Esophagus muscularis mucosa (tissue), 4 donors: ENCODE measurements at regions not wholly inside any gene's neighbourhood (a gene's known extent, or its start where the extent isn't known, plus 50 kb on each side); places are given as distances from the start of the nearest gene placed in this dataset.

Experiments used
- DNase-seq: peaks from one replicate; pipeline ENCODE4 v3.0.0-alpha.2; 2017; ENCODE audit errors: extremely low spot score
- H3K27ac ChIP-seq, 4 donors: fragments of 200-600 bp; sonication (generic); replicated peaks in 1 of 4; 1 replicate in 3 of 4; 2 replicates in 1 of 4; pipeline ENCODE4 v1.5.1; 2016 to 2019; ENCODE audit warnings: mild to moderate bottlenecking in 1 of 4
- H3K27me3 ChIP-seq, 4 donors: fragments of 200-600 bp; sonication (generic); one replicate each; pipeline versions ENCODE4 v1.5.1 to v1.6.0; 2016 to 2019
- H3K36me3 ChIP-seq, 4 donors: fragments of 200-600 bp; sonication (generic); one replicate each; pipeline ENCODE4 v1.5.1; 2016 to 2019
- H3K4me1 ChIP-seq, 4 donors: fragments of 200-600 bp; sonication (generic); one replicate each; pipeline ENCODE4 v1.5.1; 2016 to 2019
- H3K4me3 ChIP-seq, 4 donors: fragments of 200-600 bp; sonication (generic); 1 replicate in 2 of 4; 2 replicates in 2 of 4; pipeline ENCODE4 v1.5.1; 2016 to 2019; ENCODE audit warnings: mild to moderate bottlenecking in 4 of 4, moderate library complexity in 1 of 4
- H3K9me3 ChIP-seq, 4 donors: fragments of 200-600 bp; sonication (generic); 1 replicate in 3 of 4; 2 replicates in 1 of 4; pipeline ENCODE4 v1.5.1; 2016 to 2019
- CTCF ChIP-seq, 3 experiments: fragments of 200-600 bp in 2 of 3; fragments of 450-650 bp in 1 of 3; sonication (generic) in 2 of 3; IDR thresholded peaks; one replicate each; pipeline ENCODE4 v1.5.1; 2017 to 2019; ENCODE audit warnings: antibody characterized with exemption in 3 of 3, mild to moderate bottlenecking in 2 of 3, moderate library complexity in 1 of 3
- EP300 ChIP-seq: sonication (generic); formaldehyde crosslinking; IDR thresholded peaks from one replicate; pipeline ENCODE4 v1.6.1; 2017; ENCODE audit warnings: antibody characterized with exemption
- POLR2A ChIP-seq: fragments of 450-650 bp; IDR thresholded peaks from one replicate; pipeline ENCODE4 v1.6.1; 2017; ENCODE audit warnings: antibody characterized with exemption, moderate library complexity, mild to moderate bottlenecking, low read depth
- POLR2AphosphoS5 ChIP-seq, 2 donors: sonication (generic); formaldehyde crosslinking; IDR thresholded peaks; one replicate each; pipeline ENCODE4 v1.6.1; 2017; ENCODE audit warnings: antibody characterized with exemption in 2 of 2
- WGBS: methylation state at CpG from one replicate; pipeline ENCODE4 v1.1.5; 2018; 5-methylcytosine and 5-hydroxymethylcytosine counted together
- intact Hi-C: fragments of 100-400 bp; cut with DNase I; formaldehyde crosslinking; loops from one replicate; pipeline ENCODE4 v1.15.1; 2023
- small RNA-seq, 3 donors: library from RNA; depleted of rRNA; stranded (forward); fragments of <200 nt; gene quantifications; one replicate each; pipeline ENCODE3, GENCODE V24; 2016

DNA sequence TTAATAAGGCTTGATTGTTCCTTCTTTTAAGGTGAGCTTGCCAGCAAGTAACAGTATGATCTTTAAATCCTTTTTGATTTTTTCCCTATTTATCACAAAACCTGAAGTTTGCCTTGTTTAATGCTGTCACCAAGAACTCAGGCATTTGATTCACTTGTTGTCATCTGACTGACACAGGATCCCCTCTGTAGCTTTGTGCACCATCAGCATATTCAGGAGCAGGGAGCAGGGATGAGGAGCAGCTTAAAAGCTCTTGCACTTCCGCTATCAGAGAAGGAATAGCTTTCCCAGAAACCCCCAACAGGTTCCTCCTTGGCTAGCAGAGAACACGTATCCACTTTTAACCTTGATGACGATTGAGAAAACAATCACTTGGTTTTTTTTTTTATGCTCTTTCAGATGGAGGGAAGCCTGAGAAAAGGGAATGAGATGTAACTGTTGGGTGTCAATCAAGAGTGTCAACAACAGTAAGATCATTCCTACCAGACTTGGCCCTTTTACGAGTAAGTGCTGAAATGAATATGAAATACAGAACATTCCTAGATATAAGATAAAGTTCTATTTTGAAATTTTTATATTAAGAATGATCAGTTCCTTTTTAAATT lies 433.1 kb upstream of the CDH18 start:
- Histone ChIP-seq H3K9me3 (no peaks in the 10 kb centered on the region), H3K27me3 (no peaks in the 10 kb centered on the region), H3K4me3 (no peak overlapping the region), H3K36me3 (no peaks in the 10 kb centered on the region), H3K4me1 (no peaks in the 10 kb centered on the region), H3K27ac (no peak overlapping the region)
- 51% methylated on average over 4 of the region's 4 CpGs for WGBS
- TF ChIP-seq EP300 (no peak), CTCF (IDR thresholded peaks at IDR 0.05) (no peak), POLR2A (no peak), POLR2AphosphoS5 (IDR thresholded peaks at IDR 0.05) (no peak)
- intact Hi-C loops: no loop called here
- no peak for DNase-seq

Small RNA genes in the stretch of these regions (small RNA-seq; reads per million reads assigned to genes)
- gene AC091946.2 (0 reads per million in 3 donors), gene AC140172.1 (0 reads per million in 3 donors)
